ENCODE measurements at regions not wholly inside any gene's neighbourhood (a gene's known extent, or its start where the extent isn't known, plus 50 kb on each side); places are given as distances from the start of the nearest gene placed in this dataset.

- Histone ChIP-seq H3K4ac (ENCODE audit: low read depth, low read length) (no peak overlapping the region), H4K5ac (ENCODE audit: low read depth, low read length) (no peak overlapping the region), H2BK20ac (ENCODE audit: low read depth, low read length) (no peak overlapping the region), H3K27ac (ENCODE audit: insufficient read depth, low read length) (no peak overlapping the region), H2AK9ac (replicated peaks; ENCODE audit: low read depth, low read length, poor library complexity) (no peak overlapping the region), H3K27me3 (ENCODE audit: control insufficient read depth, insufficient read depth, low read length) (no peaks in the 10 kb centered on the region), H2BK120ac (ENCODE audit: low read depth, low read length) (no peak overlapping the region), H3K9me1 (ENCODE audit: insufficient read depth, low read length) (no peaks in the 10 kb centered on the region), H2BK15ac (ENCODE audit: low read depth, low read length) (no peak overlapping the region), H3K14ac (replicated peaks; ENCODE audit: low read depth, low read length) (no peak overlapping the region), H3K79me1 (ENCODE audit: low read depth in 1 of 2, low read length in 2 of 2) (no peaks in the 10 kb centered on the region), H4K8ac (ENCODE audit: low read depth in 2 of 2, low read length in 2 of 2) (no peak overlapping the region), H3K36me3 (ENCODE audit: control insufficient read depth, insufficient read depth, low read length) (no peaks in the 10 kb centered on the region), H4K20me1 (ENCODE audit: insufficient read depth, low read length) (no peaks in the 10 kb centered on the region), H3K4me3 (ENCODE audit: insufficient read depth, low read depth, low read length) (no peak overlapping the region), H3K9me3 (ENCODE audit: control insufficient read depth, insufficient read depth, low read length) (peaks cover 43% of the 10 kb centered on the region), H3K18ac (ENCODE audit: low read depth, low read length) (no peak overlapping the region), H3K9ac (ENCODE audit: low read depth, low read length) (no peak overlapping the region), H2BK5ac (ENCODE audit: low read depth, low read length, poor library complexity, severe bottlenecking) (no peak overlapping the region), H3K4me2 (ENCODE audit: low read depth, low read length) (no peak overlapping the region), H4K91ac (ENCODE audit: insufficient read depth, low read depth, low read length) (no peak overlapping the region), H3K56ac (ENCODE audit: extremely low read depth, insufficient read depth, low read length) (no peak overlapping the region), H3K23ac (ENCODE audit: low read depth, low read length) (no peak overlapping the region), H2AFZ (replicated peaks; ENCODE audit: low read length, poor library complexity) (no peak overlapping the region), H3K4me1 (ENCODE audit: control insufficient read depth, insufficient read depth, low read length) (no peaks in the 10 kb centered on the region), H2AK5ac (ENCODE audit: low read depth, low read length) (no peak overlapping the region)
- CTCF ChIA-PET: no interaction called here
- no peak for TF ChIP-seq RFX5 (IDR thresholded peaks at IDR 0.05; ENCODE audit: low read depth, low read length)
- TF ChIP-seq CTCF (conservative IDR thresholded peaks at IDR 0.05; ENCODE audit: low read depth, low read length): no peak
- no peak for TF ChIP-seq NFE2L2 (IDR thresholded peaks at IDR 0.05; ENCODE audit: low read depth, low read length)
- TF ChIP-seq MXI1 (IDR thresholded peaks at IDR 0.05; ENCODE audit: borderline replicate concordance, low read depth, low read length): no peak
- TF ChIP-seq MAZ (IDR thresholded peaks at IDR 0.05; ENCODE audit: borderline replicate concordance, low read depth, low read length): no peak
- TF ChIP-seq SMC3 (IDR thresholded peaks at IDR 0.05; ENCODE audit: low read depth, low read length): no peak
- TF ChIP-seq RAD21 (IDR thresholded peaks at IDR 0.05; ENCODE audit: low read length): no peak
- TF ChIP-seq RCOR1 (IDR thresholded peaks at IDR 0.05; ENCODE audit: insufficient replicate concordance, low read length): no peak
- TF ChIP-seq CEBPB (IDR thresholded peaks at IDR 0.05; ENCODE audit: low read depth, low read length): no peak
- TF ChIP-seq ELK1 (IDR thresholded peaks at IDR 0.05; ENCODE audit: borderline replicate concordance, low read depth, low read length): no peak
- TF ChIP-seq BHLHE40 (IDR thresholded peaks at IDR 0.05; ENCODE audit: low read depth, low read length): no peak
- TF ChIP-seq MAFK (IDR thresholded peaks at IDR 0.05; ENCODE audit: low read depth, low read length): no peak
- no peak for TF ChIP-seq FOS (IDR thresholded peaks at IDR 0.05; ENCODE audit: low read depth, low read length)
- no peak for TF ChIP-seq POLR2A (IDR thresholded peaks at IDR 0.05; ENCODE audit: low read depth, low read length)
- TF ChIP-seq USF2 (IDR thresholded peaks at IDR 0.05; ENCODE audit: low read depth, low read length): no peak
- no peak for TF ChIP-seq CHD1 (IDR thresholded peaks at IDR 0.05; ENCODE audit: low read depth, low read length)
- dilution Hi-C loops (cut with HindIII; ENCODE audit: low sequenced_read_pairs, unreplicated experiment) (no loop called here), in situ Hi-C loops (cut with MboI; ENCODE audit: low sequenced_read_pairs) (no loop called here), intact Hi-C loops (cut with micrococcal nuclease) (no loop called here)
- WGBS, 2 experiments (ENCODE audit: extremely low coverage in 2 of 2, insufficient read length in 1 of 2): no CpG with 5 or more reads among the region's 3 CpGs
- BruUV-seq (replicated peaks): no TSS peak
- POLR2A ChIA-PET (ENCODE audit: unreplicated experiment): no interaction called here
- DNase-seq (no peak), ATAC-seq (ENCODE audit: low read depth) (no peak)
Measured at GRCh38 chr18:14935210-14935609, 187.2 kb downstream of the ANKRD30B start.
